ENCODE measurements at regions not wholly inside any gene's neighbourhood (a gene's known extent, or its start where the extent isn't known, plus 50 kb on each side); places are given as distances from the start of the nearest gene placed in this dataset.

DNA sequence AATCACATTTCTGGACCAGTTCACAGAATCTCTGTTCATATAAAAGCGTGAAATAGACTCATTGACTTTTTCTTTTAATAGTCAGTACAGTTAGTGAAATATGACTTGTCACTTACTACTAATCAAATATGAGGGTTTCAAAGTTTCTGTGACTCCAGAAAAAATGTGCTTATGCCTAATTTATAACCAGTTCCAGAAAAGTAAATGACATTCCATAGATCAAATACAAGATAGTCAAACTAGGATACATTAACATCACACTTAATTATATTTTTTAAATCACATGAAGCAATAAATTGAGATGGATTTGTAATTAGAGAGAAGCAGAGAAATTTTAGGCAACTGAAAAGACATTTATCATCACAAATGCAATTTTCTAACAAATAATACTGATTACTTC lies 491.4 kb downstream of the KIF20B start:
- no peak for TF ChIP-seq EZH2 (IDR thresholded peaks at IDR 0.05; ENCODE audit: low read length, missing control alignments)
- TF ChIP-seq, protein P1, sequence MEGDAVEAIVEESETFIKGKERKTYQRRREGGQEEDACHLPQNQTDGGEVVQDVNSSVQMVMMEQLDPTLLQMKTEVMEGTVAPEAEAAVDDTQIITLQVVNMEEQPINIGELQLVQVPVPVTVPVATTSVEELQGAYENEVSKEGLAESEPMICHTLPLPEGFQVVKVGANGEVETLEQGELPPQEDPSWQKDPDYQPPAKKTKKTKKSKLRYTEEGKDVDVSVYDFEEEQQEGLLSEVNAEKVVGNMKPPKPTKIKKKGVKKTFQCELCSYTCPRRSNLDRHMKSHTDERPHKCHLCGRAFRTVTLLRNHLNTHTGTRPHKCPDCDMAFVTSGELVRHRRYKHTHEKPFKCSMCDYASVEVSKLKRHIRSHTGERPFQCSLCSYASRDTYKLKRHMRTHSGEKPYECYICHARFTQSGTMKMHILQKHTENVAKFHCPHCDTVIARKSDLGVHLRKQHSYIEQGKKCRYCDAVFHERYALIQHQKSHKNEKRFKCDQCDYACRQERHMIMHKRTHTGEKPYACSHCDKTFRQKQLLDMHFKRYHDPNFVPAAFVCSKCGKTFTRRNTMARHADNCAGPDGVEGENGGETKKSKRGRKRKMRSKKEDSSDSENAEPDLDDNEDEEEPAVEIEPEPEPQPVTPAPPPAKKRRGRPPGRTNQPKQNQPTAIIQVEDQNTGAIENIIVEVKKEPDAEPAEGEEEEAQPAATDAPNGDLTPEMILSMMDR (conservative IDR thresholded peaks at IDR 0.05 in 1 of 2, IDR thresholded peaks at IDR 0.05 in 1 of 2; ENCODE audit: low read depth in 1 of 2, low read length in 2 of 2): no peak

Measured in fibroblast of lung (primary cell).